DMS 273 treated with DMSO at 0.1 percent for 48 hours (cell line): ENCODE measurements at regions not wholly inside any gene's neighbourhood (a gene's known extent, or its start where the extent isn't known, plus 50 kb on each side); places are given as distances from the start of the nearest gene placed in this dataset.
"Not testable (repeated sequence)": the region's sequence is repeated elsewhere in the genome, so short reads cannot be mapped to it uniquely, and the experiment has no call there.

Source experiments
- DNase-seq: peaks from one replicate; lab custom pipeline; 2025; lab: John Stamatoyannopoulos, UW

DNA sequence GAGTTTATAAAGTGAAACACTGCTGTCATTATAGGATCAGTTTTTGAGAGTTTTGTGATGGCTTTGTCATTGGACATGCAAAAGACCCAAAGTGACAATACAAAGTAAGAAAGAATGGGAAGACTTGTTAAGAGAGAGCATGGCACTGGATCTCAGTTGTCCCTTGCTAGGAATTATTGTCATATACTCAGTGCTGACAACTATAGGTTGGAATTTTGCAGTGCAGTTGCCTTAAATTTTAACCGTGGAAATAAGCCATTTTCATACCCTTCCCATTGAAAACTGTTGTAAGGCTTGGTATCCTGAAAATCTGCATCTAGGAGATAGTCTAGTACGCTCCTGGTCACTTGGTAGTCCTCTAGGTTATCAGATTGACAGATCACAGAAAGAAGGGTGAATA lies 1156.7 kb downstream of the GATA3 start:
- no peak for DNase-seq

DNA sequence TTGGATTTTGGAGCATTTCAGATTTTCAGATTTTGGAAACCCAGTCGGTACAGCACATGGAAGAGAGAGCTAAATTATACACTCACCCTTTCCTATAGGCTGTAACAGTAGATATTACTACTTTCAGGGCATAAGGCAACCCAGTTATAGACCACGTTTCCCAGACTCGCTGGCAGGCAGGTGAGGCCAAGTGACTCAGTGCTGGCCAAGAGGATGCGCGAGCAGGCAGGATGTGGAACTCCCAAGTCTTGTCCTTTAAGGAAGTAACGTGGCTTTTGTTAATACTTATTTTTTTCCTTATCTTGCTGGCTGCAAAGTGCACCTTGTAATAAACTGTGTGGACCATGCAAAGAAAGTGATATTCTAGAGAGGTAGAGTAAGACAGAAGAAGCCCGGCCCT lies 1160.1 kb downstream of the GATA3 start:
- DNase-seq = no peak

DNA sequence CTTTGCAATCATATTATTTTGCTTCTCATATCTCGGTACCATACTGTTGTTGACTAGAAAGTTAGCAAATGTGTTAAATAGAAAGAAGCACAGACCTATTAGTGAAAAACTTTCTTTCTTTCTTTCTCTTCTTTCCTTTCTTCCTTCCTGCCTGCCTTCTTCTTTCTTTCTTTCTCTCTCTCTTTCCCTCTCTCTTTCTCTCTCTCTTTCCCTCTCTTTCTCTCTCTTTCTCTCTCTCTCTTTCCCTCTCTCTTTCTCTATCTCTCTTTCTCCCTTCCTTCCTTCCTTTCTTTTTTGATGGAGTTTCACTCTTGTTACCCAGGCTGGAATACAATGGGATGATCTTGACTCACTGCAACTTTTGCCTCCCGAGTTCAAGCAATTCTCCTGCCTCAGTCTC lies 1160.6 kb downstream of the GATA3 start:
- no peak for DNase-seq

GRCh38 chr10:9219860-9220259 lies 1165.4 kb downstream of the GATA3 start:
- no peak for DNase-seq

DNA sequence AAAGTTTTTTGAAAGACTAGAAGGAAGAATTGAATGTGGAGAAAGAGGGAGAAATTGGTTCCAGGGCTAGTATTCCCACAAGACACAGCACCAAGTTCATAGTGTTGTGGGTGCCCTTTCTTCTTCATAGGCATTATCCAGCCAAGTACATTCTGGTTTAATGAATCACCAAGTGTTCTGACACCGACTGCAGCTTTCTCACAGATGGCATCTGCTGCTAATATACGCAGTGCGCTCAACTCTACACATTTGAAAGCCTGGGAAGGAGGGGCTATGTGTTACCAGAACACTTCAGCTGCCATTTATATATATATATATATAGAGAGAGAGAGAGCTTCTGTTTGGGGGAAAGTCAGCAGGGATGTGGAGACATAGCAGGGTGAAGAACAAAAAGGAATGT lies 1168.4 kb downstream of the GATA3 start:
- DNase-seq = no peak

DNA sequence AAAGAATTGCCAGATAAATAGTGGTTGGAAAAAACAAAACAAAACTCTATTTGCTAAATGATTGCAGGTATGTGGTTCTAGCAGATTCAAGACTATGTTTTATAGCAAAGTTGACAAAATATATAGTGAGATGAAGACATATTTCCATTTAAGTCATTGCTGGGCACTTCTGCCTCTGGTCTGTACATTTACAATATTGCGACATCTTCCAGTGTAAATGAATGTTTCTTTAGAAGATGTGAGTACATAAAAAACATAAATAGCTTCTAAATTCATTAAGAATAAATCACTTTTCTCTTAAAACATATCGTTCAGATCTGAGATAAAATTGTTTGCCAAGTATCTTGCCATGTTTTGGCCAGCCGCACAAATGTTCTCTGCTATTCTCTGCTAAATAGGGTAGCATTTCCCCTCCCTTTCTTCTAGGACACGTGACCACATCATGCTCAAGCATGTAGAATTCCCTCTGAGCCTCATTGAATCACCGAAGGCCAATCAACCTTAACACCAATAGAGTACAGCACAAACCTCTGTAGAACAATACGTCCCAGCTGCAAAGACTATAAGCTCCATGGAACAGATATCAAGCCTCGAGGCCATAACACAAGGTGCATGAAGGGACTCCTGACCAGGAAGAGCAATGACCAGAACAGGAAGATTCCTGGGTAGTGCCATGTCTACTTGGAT lies 1173.3 kb downstream of the GATA3 start:
- DNase-seq = no peak

- no peak for DNase-seq
These were observed 1174.3 kb downstream of the GATA3 start for GRCh38 chr10:9228771-9229170.

- no peak for DNase-seq
These were observed 1175.3 kb downstream of the GATA3 start for GRCh38 chr10:9229702-9230244.

GRCh38 chr10:9230625-9231024 lies 1176.1 kb downstream of the GATA3 start:
- no peak for DNase-seq

DNA sequence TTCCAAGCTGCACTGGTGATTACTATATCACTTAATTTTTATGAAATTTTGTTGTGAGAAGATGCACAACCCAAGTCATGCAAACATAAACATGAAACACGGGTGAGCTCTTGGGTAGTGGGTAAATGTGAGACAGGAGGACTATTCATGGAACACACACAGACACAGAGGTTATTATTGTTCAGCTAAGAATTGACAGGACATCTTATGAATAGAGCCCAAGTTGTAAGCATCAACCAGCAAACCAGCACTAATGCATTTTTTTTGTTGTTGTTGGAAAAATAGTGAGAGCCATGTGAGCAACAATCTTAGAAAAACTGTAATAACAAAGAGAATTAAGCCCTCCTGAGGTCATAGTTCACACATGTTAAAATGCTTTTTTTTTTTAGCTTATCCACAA lies 1179.7 kb downstream of the GATA3 start:
- no peak for DNase-seq

- DNase-seq = no peak
These were observed 1183.6 kb downstream of the GATA3 start for GRCh38 chr10:9238041-9238440.

DNA sequence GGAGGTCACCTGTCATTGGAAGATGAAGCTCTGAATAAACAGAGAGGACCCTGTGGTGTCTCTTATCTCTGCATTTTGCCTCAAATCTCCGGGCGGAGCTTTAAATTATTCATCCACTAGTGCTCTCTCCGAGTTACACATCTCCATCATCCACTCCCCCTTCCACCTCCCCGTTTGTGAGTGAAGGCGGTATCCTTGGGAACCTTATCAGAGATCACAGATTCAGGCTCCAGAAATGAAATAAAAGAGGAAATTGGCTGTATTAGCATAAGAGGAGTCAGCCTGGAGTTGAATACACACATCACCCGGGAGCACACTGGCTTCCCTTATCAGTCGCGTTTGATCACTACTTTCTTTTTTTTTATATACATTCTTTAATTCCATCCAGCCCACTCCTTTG lies 1184.8 kb downstream of the GATA3 start:
- DNase-seq = no peak

- DNase-seq = no peak
These were observed 1189.5 kb downstream of the GATA3 start for GRCh38 chr10:9243941-9244411.

GRCh38 chr10:9244864-9245263 lies 1190.4 kb downstream of the GATA3 start:
- no peak for DNase-seq

DNA sequence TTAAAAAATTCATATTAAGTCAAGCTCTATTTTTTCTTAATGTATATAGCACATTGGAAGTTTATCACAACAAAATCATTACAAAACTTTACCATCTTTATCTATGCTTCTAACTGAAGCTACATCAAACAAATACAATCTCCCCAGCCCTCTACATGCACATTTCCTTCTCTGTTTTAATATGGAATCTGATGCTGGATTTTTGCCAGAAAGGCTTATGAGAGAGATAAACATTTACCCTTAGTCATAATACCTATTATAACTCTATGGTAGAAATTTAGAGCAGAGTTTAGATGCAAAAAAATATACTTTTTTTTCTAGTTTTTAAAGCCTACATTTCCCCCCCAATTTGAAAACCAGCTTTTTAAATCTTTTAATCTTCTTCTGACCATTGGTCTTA lies 1198.6 kb downstream of the GATA3 start:
- no peak for DNase-seq

DNA sequence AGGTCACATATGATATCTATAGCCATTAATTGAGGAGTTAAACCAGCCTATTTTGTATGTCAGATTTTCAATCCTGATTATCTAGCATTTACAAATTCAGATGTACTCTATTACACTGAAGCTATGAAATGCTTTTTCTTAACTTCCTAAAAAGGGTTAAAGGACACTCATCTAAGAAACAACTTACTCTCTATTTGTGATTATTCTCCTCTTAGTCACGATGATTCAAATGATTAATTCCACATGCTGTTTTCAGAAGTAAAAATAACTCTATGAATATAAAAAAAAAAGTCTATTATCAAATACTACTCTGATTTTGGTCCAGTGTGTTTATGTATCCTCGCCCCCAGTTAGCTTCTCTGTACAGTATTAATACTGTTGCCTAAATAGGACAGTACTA lies 1199.9 kb downstream of the GATA3 start:
- DNase-seq = no peak

GRCh38 chr10:9260690-9261089 lies 1206.2 kb downstream of the GATA3 start:
- DNase-seq = no peak

DNA sequence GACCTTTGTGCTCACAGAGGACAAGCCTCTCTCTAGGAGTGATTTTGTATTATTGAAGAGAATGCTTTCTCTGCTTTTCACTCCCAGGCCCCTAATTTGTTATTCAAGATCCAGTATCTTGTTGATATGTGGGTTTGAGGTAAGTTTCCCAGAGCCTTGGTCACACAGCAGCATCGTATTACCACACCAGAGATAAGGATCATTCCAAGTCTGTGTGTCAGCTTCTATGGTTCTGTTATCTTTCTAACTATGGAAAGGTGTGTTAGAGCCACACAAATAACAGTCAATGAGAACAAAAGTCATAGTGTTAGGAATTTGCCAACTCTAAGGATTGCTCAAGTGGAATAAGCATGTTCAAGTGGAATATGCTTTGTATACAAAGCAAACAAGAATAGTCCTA lies 1208.3 kb downstream of the GATA3 start:
- no peak for DNase-seq

DNA sequence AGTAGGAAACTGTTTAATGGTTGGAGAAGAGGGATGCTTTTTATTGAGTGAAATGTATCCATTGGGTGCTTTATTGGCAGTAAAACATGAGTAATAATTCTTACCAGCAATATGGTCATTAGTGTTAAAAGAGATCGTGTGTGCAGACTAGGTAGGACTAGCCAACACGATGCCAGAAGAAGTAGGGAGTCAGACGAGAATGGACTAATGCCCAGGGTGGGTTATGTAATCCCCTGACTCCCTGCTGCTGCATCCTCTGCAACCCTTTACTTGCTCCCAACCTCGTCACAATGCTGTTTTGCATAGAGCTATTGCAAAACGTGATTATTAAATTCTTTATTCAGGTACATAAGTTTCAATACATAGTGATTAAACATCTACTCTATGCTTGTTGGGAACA lies 1213.7 kb downstream of the GATA3 start:
- no peak for DNase-seq

DNA sequence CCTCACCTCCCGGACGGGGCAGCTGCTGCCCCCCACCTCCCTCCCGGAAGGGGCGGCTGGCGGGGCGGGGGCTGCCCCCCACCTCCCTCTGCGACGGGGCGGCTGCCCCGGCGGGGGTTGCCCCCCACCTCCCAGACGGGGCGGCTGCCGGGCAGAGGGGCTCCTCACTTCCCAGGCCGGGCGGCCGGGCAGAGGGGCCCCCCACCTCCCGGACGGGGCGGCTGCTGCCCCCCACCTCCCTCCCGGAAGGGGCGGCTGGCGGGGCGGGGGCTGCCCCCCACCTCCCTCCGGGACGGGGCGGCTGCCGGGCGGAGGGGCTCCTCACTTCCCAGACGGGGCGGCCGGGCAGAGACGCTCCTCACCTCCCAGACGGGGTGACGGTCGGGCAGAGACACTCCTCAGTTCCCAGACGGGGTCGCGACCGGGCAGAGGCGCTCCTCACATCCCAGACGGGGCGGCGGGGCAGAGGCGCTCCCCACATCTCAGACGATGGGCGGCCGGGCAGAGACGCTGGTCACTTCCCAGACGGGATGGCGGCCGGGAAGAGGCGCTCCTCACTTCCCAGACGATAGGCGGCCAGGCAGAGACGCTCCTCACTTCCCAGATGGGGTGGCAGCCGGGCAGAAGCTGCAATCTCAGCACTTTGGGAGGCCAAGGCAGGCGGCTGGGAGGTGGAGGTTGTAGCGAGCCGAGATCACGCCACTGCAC lies 1218.8 kb downstream of the GATA3 start:
- not testable (repeated sequence) for DNase-seq

DNA sequence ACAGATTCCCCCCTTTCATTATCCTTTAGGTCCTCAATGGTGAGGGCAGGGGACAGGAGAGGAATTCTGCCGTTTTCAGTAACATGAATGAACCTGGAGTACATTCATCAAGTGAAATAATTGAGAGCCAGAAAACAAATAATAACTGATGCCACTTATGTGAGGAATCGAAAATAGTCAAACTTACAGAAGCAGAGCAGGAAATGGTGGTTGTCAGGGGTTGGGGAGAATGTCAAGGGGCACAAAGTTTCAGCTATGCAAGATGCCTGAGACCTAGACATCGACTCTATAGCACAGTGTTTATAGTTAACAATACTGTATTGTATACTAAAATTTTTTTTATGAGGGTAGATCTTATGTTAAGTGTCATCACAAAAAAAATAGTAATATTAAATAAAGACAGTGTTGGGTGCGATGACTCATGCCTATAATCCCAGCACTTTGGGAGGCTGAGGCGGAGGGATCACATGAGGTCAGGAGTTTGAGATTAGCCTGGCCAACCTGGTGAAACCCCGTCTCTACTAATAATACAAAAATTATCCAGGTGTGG lies 1219.8 kb downstream of the GATA3 start:
- no peak for DNase-seq

DNA sequence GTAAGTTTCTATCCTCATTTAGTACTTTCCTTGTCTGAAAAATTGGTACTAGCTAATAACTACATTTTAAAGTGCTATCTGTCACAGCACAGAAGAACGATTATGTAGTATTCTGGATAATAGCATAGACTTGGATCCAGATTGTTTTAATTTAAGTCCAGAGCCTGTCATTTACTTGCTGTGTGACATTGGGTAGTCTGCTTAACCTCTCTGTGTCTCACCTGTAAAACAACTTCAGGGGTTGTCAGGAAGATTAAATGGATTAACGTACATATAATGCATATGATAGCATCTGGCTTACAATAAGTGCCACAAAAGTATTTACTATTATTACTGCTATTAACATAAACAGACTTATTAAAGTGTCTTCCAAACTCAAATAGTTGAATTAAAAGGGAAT lies 1221.4 kb downstream of the GATA3 start:
- DNase-seq = no peak

DNA sequence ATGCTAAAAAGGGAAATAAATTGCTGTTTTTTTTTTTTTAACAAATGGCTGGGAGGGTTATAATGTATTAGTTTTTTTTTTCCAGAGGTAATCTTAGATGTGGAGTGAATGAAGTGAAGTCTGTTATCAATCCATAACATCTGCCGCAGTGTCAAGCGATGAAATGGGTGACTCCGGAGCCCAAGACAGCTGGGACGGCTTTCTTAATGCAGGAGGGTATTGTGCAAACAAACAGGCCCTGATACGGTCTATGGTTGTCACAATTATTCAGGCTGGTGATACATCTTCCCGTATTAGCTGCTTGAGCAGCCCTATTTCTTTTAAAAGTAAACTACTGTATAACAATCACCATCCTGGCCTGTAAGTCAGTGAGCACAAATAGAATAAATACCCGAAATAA lies 1231.2 kb downstream of the GATA3 start:
- no peak for DNase-seq
